ENCODE measurements at regions not wholly inside any gene's neighbourhood (a gene's known extent, or its start where the extent isn't known, plus 50 kb on each side); places are given as distances from the start of the nearest gene placed in this dataset.

DNA sequence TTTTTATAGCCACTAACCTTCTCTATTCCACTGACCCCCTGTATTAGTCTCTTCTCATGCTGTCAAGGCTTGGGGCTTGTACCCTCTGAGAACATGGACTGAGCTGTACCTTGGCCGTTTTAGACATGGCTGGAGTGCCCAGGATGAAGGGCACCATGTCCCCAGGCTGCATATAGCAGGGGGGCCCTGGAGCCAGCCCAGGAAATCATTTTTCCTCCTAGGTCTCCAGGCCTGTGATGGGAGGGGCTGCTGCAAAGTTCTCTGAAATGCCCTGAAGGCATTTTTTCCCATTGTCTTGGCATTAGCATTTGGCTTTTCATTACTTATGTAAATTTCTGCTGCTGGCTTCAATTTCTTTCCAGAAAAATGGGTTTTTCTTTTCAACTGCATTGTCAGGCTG is 119.5 kb downstream of the NTMT2 start:
- in situ Hi-C loops (cut with MboI; ENCODE audit: low pct_unique_long_range_greater_than_20kb, low sequenced_read_pairs), result no loop called here
- no peak for DNase-seq

DNA sequence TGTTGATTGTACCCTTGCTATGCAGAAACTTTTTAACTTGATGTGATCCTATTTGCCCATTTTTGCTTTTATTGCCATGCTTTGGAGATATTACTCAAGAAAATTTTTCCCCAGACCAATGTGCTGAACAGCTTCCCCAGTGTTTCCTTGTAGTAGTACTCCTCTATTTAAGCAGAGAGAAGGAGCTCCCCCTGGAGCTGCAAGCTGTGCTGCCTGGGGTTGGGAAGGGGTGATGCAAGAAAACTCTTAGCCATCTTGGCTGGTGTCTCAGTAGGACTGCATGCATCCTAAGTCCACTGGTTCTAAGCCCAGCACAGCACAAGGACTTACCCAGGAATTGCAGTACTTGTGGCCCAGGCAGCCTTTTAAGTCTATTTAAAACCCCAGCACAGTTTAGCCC is 121.6 kb downstream of the NTMT2 start:
- in situ Hi-C loops (cut with MboI; ENCODE audit: low pct_unique_long_range_greater_than_20kb, low sequenced_read_pairs), result no loop called here
- no peak for DNase-seq

DNA sequence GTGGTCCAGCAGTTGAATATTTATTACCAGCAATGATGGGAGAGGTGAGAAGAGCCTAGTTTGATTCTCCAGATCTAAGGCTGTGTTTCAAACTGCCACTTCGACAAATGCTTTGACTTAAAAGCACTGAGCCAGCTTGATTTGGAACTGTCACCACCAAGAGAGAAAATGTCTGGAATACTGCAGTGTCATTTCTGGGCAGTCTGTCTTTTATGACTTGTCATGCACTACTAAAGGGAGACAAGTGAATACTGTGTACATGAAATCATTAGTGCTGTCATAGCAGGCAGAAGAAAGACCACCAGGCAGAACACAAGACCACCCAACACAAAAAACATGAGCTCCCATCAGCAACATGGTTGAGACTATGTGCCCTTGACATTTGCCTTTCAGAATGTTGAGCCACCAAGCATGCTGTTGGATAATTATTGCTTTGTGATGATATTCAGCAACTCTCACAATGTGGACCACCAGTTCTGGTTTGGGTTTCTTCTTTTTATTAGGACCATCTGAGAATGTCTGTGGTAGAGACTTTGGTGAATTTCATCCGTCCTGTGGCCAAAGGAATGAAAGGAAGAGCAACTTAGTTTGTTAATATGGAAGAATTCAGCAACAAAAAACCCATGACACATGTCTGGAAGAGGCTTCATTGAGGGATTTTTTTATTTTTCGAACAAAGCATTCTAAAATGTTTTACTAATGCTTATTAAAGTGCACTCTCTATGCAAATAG is 125.8 kb downstream of the NTMT2 start:
- DNase-seq, result no peak
- in situ Hi-C loops (cut with MboI; ENCODE audit: low pct_unique_long_range_greater_than_20kb, low sequenced_read_pairs), result no loop called here

DNA sequence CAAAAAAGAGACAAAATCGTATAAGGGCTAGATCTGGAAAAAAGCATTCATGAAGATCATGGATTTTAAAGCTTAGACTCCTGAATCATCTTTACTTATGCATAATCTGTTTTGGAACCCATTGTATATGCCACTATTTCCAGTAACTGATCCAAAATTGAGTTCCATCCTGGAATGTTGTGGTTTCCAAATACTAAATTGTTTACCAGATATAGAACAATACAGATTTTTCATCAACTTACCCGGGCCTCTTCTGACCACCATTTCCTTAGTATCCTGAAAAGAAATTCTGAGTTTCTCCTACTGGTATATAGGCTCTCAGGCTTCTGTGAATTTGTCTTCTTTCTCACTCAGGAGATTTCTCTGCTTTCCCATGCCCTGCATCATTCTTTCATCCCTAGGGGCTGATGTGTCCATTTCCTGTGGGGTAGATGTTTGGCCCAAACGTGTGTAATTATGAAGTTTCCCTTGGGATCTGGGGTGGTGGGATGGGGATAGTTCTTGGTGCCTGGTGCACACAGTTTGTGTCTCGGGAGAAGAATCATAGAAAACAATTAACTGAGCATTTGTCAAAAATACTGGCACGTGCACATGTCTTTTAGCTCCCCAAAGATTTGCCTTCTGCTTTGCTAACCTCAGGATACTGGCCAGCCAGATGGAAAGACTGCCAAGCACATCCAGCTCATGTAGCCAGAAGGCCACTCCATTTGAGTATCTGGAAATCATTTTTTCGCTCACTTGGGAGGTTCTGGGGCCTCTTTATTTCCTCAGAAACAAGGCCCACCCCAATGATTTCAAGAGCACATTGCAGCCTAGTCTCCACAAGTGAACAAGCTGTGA is 127.8 kb downstream of the NTMT2 start:
- in situ Hi-C loops (cut with MboI; ENCODE audit: low pct_unique_long_range_greater_than_20kb, low sequenced_read_pairs), result no loop called here
- DNase-seq, result no peak

DNA sequence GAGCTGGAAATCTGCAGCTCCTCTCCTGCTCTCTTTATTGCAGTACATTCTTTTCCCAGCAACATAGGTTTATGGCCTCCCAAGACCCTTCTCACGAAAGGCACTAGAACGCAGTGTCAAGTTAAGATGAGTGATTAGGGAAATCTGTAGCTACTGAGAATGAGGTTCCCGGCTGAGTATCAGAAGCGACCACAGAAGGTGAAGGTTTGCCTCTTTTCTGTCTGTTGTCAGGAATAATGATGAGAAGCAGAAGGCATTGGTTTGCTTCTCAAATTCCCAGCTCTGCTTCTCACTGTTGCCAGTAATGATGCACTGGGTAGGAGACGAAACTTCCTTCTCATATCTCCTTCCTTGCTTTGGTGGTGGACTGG is 128.4 kb downstream of the NTMT2 start:
- in situ Hi-C loops (cut with MboI; ENCODE audit: low pct_unique_long_range_greater_than_20kb, low sequenced_read_pairs), result no loop called here
- DNase-seq, result no peak

DNA sequence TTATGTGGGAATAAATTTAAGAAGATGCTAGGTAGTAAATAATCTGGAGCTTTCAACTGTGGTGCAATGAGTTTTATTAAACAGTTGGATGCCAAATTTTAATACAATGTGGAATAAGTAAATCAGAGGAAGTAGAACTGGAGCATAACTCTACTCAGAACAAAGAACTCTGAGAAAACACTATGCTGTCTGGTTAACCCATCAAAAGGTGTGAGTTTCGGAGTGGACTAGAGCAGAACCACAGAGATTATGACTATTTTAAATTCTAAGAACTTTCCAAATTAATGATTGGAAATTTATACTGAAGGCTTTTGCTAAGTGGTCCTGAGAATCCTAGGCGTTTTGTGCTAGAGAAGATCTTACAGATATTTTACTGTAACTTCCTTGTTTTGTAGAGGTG is 132.2 kb downstream of the NTMT2 start:
- in situ Hi-C loops (cut with MboI; ENCODE audit: low pct_unique_long_range_greater_than_20kb, low sequenced_read_pairs), result no loop called here
- no peak for DNase-seq

DNA sequence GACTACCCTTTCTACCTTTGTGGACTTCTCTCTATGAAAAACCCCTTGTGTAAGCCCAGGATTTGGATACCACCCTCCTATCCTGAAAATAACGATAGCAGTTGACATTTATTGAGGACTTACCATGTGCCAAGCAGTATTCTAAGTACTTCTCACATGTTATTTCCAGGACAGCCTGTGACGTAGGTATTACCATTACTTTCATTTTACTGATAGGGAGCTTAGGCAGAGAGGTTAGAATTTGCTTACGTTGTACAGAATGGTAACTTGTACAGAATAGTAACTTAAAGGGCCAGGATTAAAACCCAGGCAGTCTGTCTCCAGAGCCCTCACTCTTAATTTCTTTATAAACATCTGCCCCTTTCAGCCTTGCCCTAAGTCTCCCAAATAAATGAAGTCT is 138.3 kb downstream of the NTMT2 start:
- no peak for DNase-seq
- in situ Hi-C loops (cut with MboI; ENCODE audit: low pct_unique_long_range_greater_than_20kb, low sequenced_read_pairs), result no loop called here

DNA sequence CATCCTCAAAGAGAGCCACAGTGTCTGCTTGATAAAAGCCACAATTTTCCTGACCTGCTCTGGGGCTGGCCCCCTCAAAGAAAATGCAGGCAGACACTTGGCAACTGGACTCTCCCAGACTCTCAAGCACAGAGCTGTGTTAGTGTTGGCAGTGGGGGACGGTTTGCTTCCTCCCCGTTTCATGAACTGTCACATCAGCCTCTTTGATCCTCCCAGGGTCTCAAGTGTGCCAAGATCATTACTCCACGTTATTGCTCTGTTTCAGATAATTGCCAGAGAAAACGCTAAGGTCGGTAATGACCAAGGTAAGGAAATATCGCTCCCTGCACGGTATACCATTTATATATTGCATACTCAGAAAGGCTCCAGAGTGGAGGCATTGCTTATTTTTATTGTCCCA is 138.8 kb downstream of the NTMT2 start:
- no peak for DNase-seq
- in situ Hi-C loops (cut with MboI; ENCODE audit: low pct_unique_long_range_greater_than_20kb, low sequenced_read_pairs), result no loop called here

DNA sequence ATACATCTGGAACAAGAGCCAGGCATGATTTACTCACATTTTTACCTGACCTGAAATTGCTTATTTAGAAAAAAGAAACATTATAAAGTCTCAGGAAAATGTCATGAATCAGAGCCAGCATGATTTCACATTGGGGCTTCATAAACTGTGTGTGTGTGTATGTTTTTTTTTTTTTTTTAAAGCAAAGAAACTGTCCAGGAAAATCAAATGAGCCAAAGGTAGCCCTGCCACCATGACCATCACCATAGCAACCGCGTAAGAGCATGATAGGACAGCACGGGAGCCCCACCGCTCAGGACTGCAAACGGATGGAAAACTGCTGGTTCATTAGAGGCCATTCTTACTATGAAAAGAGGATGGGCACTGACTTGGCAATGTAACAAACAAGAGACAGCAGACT is 139.2 kb downstream of the NTMT2 start:
- in situ Hi-C loops (cut with MboI; ENCODE audit: low pct_unique_long_range_greater_than_20kb, low sequenced_read_pairs), result no loop called here
- DNase-seq, result no peak

DNA sequence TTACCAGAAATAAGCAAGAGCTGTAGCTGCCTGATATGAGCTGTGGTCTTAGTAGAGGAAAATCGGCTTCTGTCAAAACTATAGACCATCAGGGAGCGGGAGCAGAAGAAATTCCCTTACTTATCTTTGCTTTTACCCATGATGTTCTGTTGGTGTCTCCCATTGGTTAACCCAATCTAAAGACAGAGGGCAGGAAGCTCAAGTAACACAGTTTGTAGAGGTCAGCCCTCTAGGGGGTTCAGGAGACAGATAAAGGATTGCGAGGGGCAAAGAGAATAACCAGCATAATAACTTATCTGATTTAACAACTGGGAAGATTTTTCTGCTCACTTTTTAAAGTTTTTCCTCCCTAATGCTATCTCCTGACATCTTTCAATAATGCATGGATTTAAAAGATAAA is 142.4 kb downstream of the NTMT2 start:
- in situ Hi-C loops (cut with MboI; ENCODE audit: low pct_unique_long_range_greater_than_20kb, low sequenced_read_pairs), result no loop called here
- DNase-seq, result no peak

DNA sequence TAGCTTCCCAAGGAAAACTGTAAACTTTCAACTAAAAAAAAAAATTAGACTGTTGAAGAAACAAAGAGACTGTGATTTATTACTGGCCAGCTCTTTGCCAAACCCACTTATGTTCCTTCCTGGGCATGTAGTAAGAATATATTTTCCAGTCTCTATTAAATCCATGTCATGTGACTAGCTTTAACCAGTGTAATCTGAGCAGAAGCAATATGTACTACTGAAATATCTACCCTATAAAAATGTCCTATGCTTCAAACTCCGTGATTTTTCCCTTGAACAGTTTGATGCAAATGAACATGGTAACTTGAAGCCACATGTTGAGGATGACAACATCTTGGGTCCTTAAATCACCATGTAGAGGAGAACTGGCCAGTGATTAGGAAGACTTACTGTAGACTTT is 144.5 kb downstream of the NTMT2 start:
- in situ Hi-C loops (cut with MboI; ENCODE audit: low pct_unique_long_range_greater_than_20kb, low sequenced_read_pairs), result no loop called here
- no peak for DNase-seq

DNA sequence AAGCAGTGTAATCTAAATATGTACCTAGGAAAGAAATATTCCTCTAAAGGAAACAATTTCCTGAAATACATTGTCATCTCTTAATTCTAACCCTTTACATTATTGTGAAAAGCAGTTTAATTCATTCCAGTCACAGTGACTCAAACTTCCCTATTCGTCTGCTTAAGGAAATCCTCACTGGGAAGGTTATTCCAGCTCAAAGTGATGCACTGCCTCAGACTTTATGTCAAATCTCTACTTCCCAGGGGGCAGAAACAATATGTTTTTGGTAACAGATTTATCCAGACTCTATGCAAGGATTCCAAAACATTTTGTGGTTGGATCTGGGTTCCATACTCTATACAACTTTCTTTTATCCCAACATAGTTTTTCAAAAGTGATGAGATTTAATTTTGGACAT is 145.2 kb downstream of the NTMT2 start:
- DNase-seq, result no peak
- in situ Hi-C loops (cut with MboI; ENCODE audit: low pct_unique_long_range_greater_than_20kb, low sequenced_read_pairs), result no loop called here

DNA sequence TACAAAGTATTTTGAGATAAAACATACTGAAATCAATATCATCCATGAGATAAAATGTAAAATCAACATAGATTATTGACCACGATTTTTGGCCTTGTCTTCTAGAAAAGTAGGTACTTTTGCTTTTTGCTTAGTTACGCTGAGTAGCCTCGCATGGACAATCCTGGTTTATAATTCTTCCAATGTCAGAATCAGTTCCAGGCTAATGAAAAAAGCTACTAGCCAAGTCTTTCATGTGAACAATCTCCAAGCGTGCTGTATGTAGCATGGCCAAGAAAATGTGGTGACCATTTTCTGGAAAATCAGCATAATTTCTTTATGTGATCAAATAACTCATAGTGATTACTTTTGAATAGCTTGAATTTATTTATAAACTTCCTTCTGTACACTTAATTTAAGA is 145.8 kb downstream of the NTMT2 start:
- DNase-seq, result no peak
- in situ Hi-C loops (cut with MboI; ENCODE audit: low pct_unique_long_range_greater_than_20kb, low sequenced_read_pairs), result no loop called here

DNA sequence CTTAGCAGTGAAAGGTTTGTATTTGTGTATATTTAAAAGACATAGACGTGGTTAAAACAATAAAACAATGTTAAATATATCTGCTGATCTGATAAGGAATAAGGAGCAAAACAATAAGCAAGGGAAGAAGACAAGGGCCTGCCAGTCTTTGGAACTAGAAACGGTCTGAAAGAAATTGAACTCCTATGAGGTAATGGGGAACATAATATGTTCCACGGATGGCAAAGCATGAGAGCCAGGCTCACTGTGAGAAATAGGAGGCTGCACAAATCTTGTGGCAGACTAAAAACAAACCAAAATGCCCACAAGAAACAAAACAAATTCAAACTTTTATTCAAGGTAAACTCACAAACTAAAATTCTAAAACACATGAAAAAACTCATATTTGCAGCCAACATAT is 150.5 kb downstream of the NTMT2 start:
- in situ Hi-C loops (cut with MboI; ENCODE audit: low pct_unique_long_range_greater_than_20kb, low sequenced_read_pairs), result no loop called here
- no peak for DNase-seq

DNA sequence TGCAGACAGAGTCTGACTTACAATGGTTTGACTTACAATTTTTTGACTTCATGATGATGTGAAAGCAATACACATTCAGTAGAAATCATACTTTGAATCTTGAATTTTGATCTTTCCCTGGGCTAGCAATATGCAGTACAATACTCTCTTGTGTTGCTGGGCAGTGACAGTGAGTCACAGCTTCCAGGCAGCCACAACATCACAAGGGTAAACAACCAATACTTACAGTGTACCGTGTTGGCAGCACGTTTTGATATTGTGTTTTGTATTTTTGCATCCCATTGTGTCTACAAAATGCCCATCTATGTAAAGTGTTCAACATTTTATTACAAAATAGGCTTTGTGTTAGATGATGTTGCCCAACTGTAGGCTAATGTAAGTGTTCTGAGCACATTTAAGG is 150.9 kb downstream of the NTMT2 start:
- no peak for DNase-seq
- in situ Hi-C loops (cut with MboI; ENCODE audit: low pct_unique_long_range_greater_than_20kb, low sequenced_read_pairs), result no loop called here

DNA sequence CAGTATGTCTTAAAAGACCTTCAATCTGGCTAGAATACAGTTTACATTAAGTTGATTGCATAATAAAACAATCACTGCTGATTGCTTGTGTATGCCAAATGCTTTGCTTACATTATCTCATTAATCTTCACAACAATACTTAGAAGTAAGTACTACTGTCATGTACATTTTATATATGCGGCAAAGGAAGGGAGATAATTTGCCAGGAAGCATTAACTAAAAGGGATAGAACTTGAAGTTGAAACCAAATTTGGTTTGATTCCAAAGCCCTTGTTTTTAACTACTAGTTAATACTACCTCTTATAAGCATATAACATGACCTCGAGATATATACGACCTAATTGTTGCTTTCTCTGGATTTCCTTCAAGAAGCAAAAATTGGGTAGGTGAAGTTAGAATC is 155.8 kb downstream of the NTMT2 start:
- in situ Hi-C loops (cut with MboI; ENCODE audit: low pct_unique_long_range_greater_than_20kb, low sequenced_read_pairs), result no loop called here
- DNase-seq, result no peak

DNA sequence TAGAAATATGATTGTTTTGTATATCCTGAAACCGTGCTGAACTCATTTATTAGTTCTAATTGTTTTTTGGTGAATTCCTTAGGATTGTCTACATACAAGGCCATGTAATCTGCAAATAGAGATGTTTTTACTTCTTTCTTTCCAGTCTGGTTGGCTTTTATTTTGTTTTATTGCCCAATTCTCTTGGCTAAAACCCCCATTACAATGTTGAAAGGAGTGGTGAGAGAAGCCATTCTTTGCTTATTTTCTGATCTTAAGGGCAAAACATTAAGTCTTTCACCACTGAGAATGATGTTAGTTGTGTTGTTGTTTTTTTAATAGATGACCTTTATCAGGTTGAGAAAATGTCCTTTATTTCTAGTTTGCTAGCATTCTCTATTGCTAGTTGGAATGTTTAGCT is 157.3 kb downstream of the NTMT2 start:
- in situ Hi-C loops (cut with MboI; ENCODE audit: low pct_unique_long_range_greater_than_20kb, low sequenced_read_pairs), result no loop called here
- DNase-seq, result no peak

DNA sequence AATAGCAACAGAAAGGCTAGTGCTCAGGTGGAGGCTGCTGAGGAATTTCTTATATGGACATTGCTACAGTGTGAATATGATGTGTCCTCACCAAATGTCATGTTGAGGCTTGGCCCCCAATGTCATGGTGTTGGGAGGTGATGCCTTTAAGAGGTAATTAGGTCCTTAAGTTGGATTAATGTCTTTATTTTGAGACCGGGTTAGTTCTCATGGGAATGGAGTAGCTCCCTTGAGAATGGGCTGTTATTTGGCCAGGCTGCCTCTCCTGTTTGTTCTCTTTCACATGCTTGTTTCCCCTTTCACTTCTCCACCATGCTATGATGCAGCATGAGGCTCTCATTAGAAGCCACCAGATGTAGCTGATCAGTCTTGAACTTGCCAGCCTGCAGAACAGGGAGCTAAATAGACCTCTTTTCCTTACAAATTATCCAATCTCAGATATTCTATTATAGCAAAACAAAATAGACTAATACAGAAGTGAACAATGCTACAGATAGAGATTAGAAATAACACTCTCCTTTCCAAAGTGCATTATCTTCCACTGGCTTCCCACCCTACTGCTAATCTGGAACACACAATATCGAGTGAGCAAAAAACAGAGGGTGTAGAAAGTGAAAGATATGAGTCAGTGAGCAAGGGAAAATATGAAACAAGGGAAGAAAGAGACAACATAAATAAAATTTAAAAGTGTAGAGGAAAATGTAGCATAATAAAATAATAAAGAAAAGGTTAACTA is 160.2 kb downstream of the NTMT2 start:
- DNase-seq, result no peak
- in situ Hi-C loops (cut with MboI; ENCODE audit: low pct_unique_long_range_greater_than_20kb, low sequenced_read_pairs), result no loop called here

DNA sequence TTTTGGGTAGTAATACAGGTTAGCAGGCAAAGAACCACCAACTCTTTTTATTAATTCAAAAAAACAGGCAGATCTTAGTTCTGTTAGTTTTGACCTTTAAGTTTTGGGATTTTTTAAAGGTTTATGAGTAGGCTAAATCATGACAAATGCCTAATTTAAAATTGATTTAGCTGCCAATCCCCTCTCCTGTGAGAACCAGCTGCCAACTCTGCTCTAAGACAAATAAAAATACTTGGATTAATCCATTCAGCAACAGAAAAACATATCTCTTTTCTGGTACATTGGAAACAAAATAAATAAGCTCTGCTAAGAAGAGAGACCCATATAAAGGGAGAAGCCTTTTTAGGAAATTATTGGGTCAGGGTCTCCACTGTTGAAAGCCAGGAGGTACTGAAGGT is 160.8 kb downstream of the NTMT2 start:
- in situ Hi-C loops (cut with MboI; ENCODE audit: low pct_unique_long_range_greater_than_20kb, low sequenced_read_pairs), result no loop called here
- DNase-seq, result no peak

DNA sequence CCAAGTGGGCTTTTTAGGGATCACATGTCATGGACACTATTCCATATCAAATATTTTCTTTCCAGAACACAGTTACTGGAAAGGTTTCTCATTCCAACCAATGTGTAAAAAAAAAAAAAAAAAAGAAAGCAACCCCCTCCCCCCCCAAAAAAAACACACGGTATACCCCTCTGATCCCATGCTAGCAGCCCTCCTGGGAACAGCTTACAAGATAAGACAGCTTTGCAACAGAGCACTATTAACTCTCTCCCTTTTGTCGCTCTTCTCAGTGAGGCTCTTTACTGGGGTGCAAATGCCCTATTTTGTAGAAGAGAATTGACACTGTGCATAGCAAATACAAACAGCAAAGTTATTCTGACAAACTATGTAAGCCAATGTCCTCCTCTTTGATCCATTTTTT is 161.2 kb downstream of the NTMT2 start:
- no peak for DNase-seq
- in situ Hi-C loops (cut with MboI; ENCODE audit: low pct_unique_long_range_greater_than_20kb, low sequenced_read_pairs), result no loop called here

All from KBM-7 (cell line).